Pancreas (tissue), 10 donors: ENCODE measurements at regions not wholly inside any gene's neighbourhood (a gene's known extent, or its start where the extent isn't known, plus 50 kb on each side); places are given as distances from the start of the nearest gene placed in this dataset.

ENCODE experiments used
- ATAC-seq, 4 donors: fragments of 200-7000 bp; cut with Tn5 transposase; one replicate each; pipeline versions ENCODE4 v1.8.0 to v1.9.1; 2020; ENCODE audit warnings: mild to moderate bottlenecking in 4 of 4, moderate library complexity in 4 of 4
- DNase-seq, 6 donors: peaks; one replicate each; pipeline ENCODE4 v3.0.0-alpha.2; 2020
- FAIRE-seq: peaks from 2 replicates; lab custom pipeline; 2012; peaks lifted over from hg19 to GRCh38; lab: Jason Lieb, UNC
- H3K27ac ChIP-seq, 4 donors: fragments of 200-600 bp; sonication (generic); 1 replicate in 3 of 4; 2 replicates in 1 of 4; pipeline versions ENCODE4 v1.5.0 to v1.8.0; 2020
- H3K27me3 ChIP-seq, 4 donors: fragments of 200-600 bp; one replicate each; pipeline ENCODE4 v1.8.0; 2021
- H3K36me3 ChIP-seq, 3 donors: fragments of 200-600 bp; sonication (generic) in 1 of 3; one replicate each; pipeline versions ENCODE4 v1.5.0 to v1.8.0; 2020 to 2021
- H3K4me1 ChIP-seq, 3 donors: fragments of 200-600 bp; one replicate each; pipeline ENCODE4 v1.8.0; 2021
- H3K4me3 ChIP-seq, 4 donors: fragments of 200-600 bp; sonication (generic) in 2 of 4; one replicate each; pipeline versions ENCODE4 v1.5.0 to v1.8.0; 2020 to 2021
- H3K9me3 ChIP-seq, 4 donors: fragments of 200-600 bp; one replicate each; pipeline ENCODE4 v1.8.0; 2021
- CTCF ChIP-seq, 4 donors: fragments of 200-600 bp; sonication (generic) in 3 of 4; IDR thresholded peaks; one replicate each; pipeline versions ENCODE4 v1.5.0 to v1.8.0; 2021; ENCODE audit warnings: antibody characterized with exemption in 4 of 4
- WGBS, 2 donors: extraction: QIAGEN DNeasy Blood & Tissue Kit; methylation state at CpG; one replicate each; pipeline ENCODE4 v1.1.7; 2013; 5-methylcytosine and 5-hydroxymethylcytosine counted together
- intact Hi-C, 3 donors: fragments of 100-400 bp; cut with DNase I; formaldehyde crosslinking; loops; one replicate each; pipeline versions ENCODE4 v1.11.1 to v1.14.2; 2022
- donor health status: healthy with polysubstance abuse.
- donor health status: DM: no; HTN: no; CAD: no; lungs with moderate emphysema.
- donor health status: DM: no; HTN: no; CAD: no.
- donor health status: control.
- donor health status: control.
- donor health status: Bipolar disorder and iron deficiency.
- donor health status: DM: yes; HTN: yes; CAD: no.
- donor health status: DM: no; HTN: no; CAD: no.
- donor health status: DM: no; HTN: no; CAD: no.
- donor health status: DM: yes; HTN: yes; CAD: no.

DNA sequence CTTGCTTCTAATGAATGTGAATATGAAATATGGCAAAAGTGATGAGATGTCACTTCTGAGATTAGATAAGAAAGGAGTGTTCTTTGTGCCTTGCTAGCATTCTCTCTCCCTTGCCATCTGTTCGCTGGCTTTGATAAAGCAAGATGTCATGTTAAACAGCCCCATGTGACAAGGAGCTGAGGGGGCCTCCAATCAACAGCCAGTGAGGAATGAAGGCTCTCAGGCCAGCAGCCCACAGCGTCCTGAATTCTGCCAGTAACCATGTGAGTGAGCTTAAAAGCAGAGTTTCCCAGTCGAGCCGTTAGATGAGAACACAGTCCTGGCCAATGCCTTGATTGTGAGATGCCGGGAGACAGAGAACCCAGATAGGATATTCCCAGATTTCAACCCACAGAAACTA is 198.8 kb downstream of the IRS1 start:
- TF ChIP-seq CTCF (IDR thresholded peaks at IDR 0.05) = no peak
- intact Hi-C loops = no loop called here
- ATAC-seq (no peak), DNase-seq (no peak), FAIRE-seq (no peak)
- Histone ChIP-seq H3K27ac (no peak overlapping the region), H3K27me3 (no peaks in the 10 kb centered on the region), H3K4me1 (no peaks in the 10 kb centered on the region), H3K4me3 (no peak overlapping the region), H3K36me3 (no peaks in the 10 kb centered on the region), H3K9me3 (no peaks in the 10 kb centered on the region)
- WGBS, 2 donors = 74 to 78% methylated on average over 5 of the region's 5 CpGs

DNA sequence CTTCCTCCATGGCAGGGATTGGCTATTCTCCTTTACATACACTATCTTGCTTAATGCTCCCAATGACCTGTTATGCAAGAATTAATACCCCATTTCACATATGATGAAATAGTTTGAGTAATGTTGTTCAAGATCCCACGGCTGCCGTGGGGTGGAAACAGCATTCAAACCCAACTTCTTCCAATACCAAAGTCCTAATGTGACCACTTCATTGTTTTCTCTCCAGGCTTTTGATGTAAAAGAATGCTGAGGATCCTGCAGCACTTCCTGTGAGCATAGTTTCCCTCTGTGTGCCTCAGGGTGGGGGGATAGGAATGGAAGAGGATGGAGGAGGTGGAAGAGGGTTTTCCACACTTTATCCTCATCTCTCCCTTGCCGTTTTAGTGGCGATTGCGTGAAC is 199.4 kb downstream of the IRS1 start:
- Histone ChIP-seq H3K36me3 (no peaks in the 10 kb centered on the region), H3K27me3 (no peaks in the 10 kb centered on the region), H3K27ac (no peak overlapping the region), H3K4me1 (no peaks in the 10 kb centered on the region), H3K4me3 (no peak overlapping the region), H3K9me3 (no peaks in the 10 kb centered on the region)
- DNase-seq (no peak), FAIRE-seq (no peak), ATAC-seq (no peak)
- no peak for TF ChIP-seq CTCF (IDR thresholded peaks at IDR 0.05)
- WGBS, 2 donors = 85 to 94% methylated on average over 5 of the region's 5 CpGs
- intact Hi-C loops = no loop called here

DNA sequence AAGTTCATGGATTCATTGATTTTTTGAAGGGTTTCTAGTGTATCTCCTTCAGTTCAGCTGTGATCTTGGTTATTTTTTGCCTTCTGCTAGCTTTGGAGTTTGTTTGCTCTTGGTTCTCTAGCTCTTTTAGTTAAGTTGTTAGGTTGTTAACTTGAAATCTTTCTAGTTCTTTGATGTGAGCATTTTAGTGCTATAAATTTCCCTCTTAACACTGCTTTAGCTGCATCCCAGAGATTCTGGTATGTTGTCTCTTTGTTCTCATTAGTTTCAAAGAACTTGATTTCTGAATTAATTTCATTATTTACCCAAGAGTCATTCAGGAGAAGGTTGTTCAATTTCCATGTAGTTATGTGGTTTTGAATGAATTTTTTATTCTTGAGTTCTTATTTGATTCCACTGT is 210.6 kb downstream of the IRS1 start:
- DNase-seq = no peak
- H3K27me3 ChIP-seq = no peaks in the 10 kb centered on the region
- no peak overlapping the region for H3K27ac ChIP-seq
- TF ChIP-seq CTCF (IDR thresholded peaks at IDR 0.05) = no peak
- no peaks in the 10 kb centered on the region for H3K9me3 ChIP-seq
- no peaks in the 10 kb centered on the region for H3K36me3 ChIP-seq
- FAIRE-seq = no peak
- no peak for ATAC-seq
- intact Hi-C loops = no loop called here
- H3K4me3 ChIP-seq = no peak overlapping the region
- no peaks in the 10 kb centered on the region for H3K4me1 ChIP-seq

DNA sequence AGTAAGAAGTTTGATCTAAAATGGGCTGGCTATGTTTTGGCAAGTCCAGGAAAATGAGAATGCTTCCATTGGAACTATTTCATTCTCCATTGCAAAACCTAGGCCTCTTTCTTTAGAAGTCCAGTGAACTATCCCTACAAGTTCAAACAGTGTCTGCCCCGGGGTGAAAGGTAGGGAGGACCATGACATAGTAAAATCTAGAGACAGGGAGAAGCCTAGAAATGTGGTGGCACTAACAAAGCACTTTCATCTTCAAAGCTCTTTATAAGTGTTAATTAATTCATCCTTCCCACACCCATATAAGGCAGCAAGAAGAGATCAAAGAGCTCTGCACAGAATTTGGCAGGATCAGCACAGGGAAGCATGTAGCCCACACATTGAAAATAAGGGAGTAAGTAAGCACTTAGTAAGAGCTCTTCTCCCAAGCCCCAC is 214.5 kb downstream of the IRS1 start:
- Histone ChIP-seq H3K9me3 (no peaks in the 10 kb centered on the region), H3K4me1 (no peaks in the 10 kb centered on the region), H3K4me3 (no peak overlapping the region), H3K27me3 (no peaks in the 10 kb centered on the region), H3K36me3 (no peaks in the 10 kb centered on the region), H3K27ac (no peak overlapping the region)
- intact Hi-C loops = no loop called here
- DNase-seq (no peak), FAIRE-seq (no peak), ATAC-seq (no peak)
- WGBS, 2 donors = 63 to 75% methylated on average over 1 of the region's 1 CpG
- TF ChIP-seq CTCF (IDR thresholded peaks at IDR 0.05) = no peak

DNA sequence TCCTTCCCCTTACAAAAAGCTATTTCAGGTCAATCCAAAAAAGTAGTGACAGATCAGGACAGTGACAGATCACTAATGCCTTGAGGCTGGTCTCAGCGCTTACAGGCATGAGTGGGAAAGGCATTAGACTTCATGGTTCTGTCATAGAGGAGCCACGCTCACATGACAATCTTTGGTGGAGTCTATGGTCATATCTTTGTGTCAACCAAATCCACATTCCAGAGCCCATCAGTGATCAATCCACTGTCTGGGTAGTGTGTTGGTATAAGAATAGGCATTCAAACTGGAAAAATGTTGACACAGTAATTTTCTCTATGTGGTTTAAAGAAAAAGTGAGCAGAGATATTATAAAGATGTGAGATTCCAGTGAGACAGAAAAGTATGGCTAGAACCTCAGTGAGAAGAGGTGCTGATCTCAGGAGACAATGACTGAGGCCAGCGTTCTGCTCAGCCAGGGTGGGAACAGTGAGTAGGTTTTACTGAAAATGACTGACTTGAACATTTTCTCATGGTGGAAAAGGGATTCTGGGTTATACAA is 215.0 kb downstream of the IRS1 start:
- DNase-seq = no peak
- intact Hi-C loops = no loop called here
- 88 to 89% methylated on average over 3 of the region's 3 CpGs for WGBS, 2 donors
- Histone ChIP-seq H3K4me3 (no peak overlapping the region), H3K4me1 (no peaks in the 10 kb centered on the region), H3K27me3 (no peaks in the 10 kb centered on the region), H3K9me3 (no peaks in the 10 kb centered on the region), H3K36me3 (no peaks in the 10 kb centered on the region), H3K27ac (no peak overlapping the region)
- FAIRE-seq = no peak
- no peak for ATAC-seq
- no peak for TF ChIP-seq CTCF (IDR thresholded peaks at IDR 0.05)
